ENCODE measurements at regions not wholly inside any gene's neighbourhood (a gene's known extent, or its start where the extent isn't known, plus 50 kb on each side); places are given as distances from the start of the nearest gene placed in this dataset.

- TF ChIP-seq CTCF (conservative IDR thresholded peaks at IDR 0.05 in 1 of 2, IDR thresholded peaks at IDR 0.05 in 1 of 2; ENCODE audit: low read depth in 1 of 2, low read length in 2 of 2) (no peak), EZH2 (IDR thresholded peaks at IDR 0.05; ENCODE audit: low read length, missing control alignments) (no peak)
Observed at GRCh38 chr18:76080430-76080829, 414.6 kb downstream of the ZNF516 start.

All from fibroblast of lung (primary cell).